GM12873 (cell line): ENCODE measurements at regions not wholly inside any gene's neighbourhood (a gene's known extent, or its start where the extent isn't known, plus 50 kb on each side); places are given as distances from the start of the nearest gene placed in this dataset.

Experiments
- TF ChIP-seq, protein P1 (sequence below): IDR thresholded peaks from 2 replicates; pipeline ENCODE4 v1.5.1; 2012; ENCODE audit warnings: low read depth, mild to moderate bottlenecking, moderate library complexity, low read length, control low read depth; ENCODE audit not compliant: insufficient read depth; ENCODE audit errors: missing control alignments

- TF ChIP-seq, protein P1, sequence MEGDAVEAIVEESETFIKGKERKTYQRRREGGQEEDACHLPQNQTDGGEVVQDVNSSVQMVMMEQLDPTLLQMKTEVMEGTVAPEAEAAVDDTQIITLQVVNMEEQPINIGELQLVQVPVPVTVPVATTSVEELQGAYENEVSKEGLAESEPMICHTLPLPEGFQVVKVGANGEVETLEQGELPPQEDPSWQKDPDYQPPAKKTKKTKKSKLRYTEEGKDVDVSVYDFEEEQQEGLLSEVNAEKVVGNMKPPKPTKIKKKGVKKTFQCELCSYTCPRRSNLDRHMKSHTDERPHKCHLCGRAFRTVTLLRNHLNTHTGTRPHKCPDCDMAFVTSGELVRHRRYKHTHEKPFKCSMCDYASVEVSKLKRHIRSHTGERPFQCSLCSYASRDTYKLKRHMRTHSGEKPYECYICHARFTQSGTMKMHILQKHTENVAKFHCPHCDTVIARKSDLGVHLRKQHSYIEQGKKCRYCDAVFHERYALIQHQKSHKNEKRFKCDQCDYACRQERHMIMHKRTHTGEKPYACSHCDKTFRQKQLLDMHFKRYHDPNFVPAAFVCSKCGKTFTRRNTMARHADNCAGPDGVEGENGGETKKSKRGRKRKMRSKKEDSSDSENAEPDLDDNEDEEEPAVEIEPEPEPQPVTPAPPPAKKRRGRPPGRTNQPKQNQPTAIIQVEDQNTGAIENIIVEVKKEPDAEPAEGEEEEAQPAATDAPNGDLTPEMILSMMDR: no peak
Observed at GRCh38 chr2:216930716-216931115, 70.9 kb upstream of the TNP1 start.

- TF ChIP-seq, protein P1: no peak
Observed at GRCh38 chr2:216927163-216927562, 67.3 kb upstream of the TNP1 start.

- TF ChIP-seq, protein P1: no peak
Observed at GRCh38 chr2:216925636-216926366, 65.9 kb upstream of the TNP1 start.

- TF ChIP-seq, protein P1: no peak
Observed at GRCh38 chr2:216925006-216925405, 65.1 kb upstream of the TNP1 start.

DNA sequence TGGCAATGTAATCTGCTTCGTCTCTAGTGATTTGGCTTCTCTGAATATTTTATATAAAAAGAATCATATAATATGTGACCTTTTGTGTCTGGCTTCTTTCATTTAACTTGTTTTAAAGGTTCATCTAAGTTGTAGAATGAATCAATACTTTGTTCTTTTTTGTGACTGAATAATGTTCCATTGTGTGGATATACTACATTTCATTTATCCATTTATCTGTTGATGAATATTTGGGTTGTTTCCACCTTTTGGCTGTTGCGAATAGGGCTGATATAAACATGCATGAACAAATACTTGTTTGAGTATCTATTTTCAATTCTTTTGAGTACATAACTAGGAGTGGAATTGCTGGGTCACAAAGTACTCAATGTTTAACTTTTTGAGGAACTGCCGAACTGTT lies 63.8 kb upstream of the TNP1 start:
- TF ChIP-seq, protein P1: no peak

DNA sequence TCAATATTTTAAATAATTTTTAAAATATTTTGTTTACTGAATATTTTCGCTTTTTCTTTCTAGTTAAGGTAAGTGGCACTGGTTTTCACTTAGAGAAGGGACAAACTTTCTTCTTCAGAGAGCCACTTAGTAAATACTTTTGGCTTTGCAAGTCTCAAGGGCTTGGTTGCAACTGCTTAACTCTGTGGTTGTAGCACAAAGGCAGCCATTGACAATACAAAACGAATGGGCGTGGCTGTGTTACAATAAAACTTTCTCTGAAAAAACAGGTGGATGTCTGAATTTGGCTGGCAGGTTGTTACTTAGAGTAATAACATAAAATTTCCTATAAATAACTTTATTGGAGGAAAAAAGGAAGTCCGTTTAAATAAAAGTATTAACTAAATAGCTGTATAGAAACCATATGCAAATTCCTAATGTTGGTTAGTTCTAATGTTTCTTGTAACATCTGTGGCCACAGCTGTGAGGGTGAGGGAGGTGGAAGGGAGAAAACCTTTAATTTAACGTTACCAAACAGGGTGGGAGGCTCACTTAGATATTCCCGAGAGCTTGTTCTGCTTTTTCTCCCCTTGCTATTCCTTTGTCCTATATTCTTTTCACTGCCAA lies 62.4 kb upstream of the TNP1 start:
- TF ChIP-seq, protein P1: no peak

GRCh38 chr2:216920937-216921456 lies 61.1 kb upstream of the TNP1 start:
- TF ChIP-seq, protein P1: no peak
